ENCODE measurements at regions not wholly inside any gene's neighbourhood (a gene's known extent, or its start where the extent isn't known, plus 50 kb on each side); places are given as distances from the start of the nearest gene placed in this dataset.

DNA sequence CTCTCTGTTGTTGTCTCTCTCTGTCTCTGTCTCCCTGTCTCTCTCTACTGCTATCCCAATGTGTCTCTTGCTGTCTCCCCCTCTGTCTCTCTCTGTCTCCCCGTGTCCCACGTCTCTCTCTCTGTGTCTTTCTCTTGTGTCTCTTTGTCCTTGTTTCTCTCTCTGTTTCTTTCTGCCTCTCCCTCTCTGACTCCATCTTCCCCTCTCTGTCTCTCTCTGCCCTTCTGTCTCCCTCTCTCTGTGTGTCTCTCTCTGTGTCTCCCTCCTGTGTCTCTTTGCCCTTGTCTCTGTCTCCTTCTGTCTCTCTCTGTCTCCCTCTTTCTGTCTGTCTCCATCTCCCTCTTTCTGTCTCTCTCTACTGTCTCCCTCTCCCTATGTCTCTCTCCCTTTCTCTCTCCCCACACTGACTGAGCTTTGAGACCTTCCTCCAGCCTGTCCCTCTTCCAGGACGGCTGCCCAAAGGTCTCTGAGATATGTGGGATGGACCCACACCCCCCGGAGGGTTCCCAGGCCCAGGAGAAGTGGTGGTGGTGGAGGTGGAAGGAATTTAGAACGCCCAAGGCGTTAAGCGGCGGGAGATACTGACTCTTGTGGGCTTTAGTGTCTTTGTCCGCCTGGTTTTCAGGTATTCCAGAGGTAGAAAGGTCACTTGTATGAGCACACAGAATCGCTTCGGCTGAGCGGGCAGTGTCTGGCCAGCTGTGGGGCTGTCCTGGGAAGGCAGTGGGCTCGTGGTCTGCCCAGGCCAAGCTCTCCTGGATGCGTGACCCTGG lies 65.5 kb upstream of the CCND1 start:
- Histone ChIP-seq H3K27ac (ENCODE audit: extremely low read depth, low read depth, low read length) (no peak overlapping the region), H3K36me3 (ENCODE audit: control insufficient read depth in 2 of 2, insufficient read depth in 1 of 2, low read length in 2 of 2) (no peaks in the 10 kb centered on the region), H3K9me3 (ENCODE audit: control insufficient read depth, insufficient read depth, low read depth, low read length) (no peaks in the 10 kb centered on the region), H3K4me1 (ENCODE audit: control insufficient read depth, insufficient read depth, low read length) (no peaks in the 10 kb centered on the region), H3K4me3 (ENCODE audit: low read depth, low read length) (no peak overlapping the region)
- ChIA-PET POLR2A (no interaction called here), CTCF (no interaction called here)
- TF ChIP-seq KLF8 (tag by site-specific recombination; IDR thresholded peaks at IDR 0.05) (no peak), ZNF791 (tag by site-specific recombination; IDR thresholded peaks at IDR 0.05) (no peak), ZNF473 (tag by site-specific recombination; IDR thresholded peaks at IDR 0.05) (no peak), ZNF354C (tag by site-specific recombination; IDR thresholded peaks at IDR 0.05; ENCODE audit: borderline replicate concordance, low read depth) (no peak), KLF9 (tag by site-specific recombination; IDR thresholded peaks at IDR 0.05; ENCODE audit: low read depth) (no peak), ZNF707 (tag by site-specific recombination; IDR thresholded peaks at IDR 0.05) (no peak), ZNF157 (tag by site-specific recombination; IDR thresholded peaks at IDR 0.05) (no peak), KLF10 (tag by site-specific recombination; IDR thresholded peaks at IDR 0.05) (no peak), ZNF114 (tag by site-specific recombination; IDR thresholded peaks at IDR 0.05) (no peak)
- TF ChIP-seq, protein P1, sequence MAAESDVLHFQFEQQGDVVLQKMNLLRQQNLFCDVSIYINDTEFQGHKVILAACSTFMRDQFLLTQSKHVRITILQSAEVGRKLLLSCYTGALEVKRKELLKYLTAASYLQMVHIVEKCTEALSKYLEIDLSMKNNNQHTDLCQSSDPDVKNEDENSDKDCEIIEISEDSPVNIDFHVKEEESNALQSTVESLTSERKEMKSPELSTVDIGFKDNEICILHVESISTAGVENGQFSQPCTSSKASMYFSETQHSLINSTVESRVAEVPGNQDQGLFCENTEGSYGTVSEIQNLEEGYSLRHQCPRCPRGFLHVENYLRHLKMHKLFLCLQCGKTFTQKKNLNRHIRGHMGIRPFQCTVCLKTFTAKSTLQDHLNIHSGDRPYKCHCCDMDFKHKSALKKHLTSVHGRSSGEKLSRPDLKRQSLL (tag by site-specific recombination; IDR thresholded peaks at IDR 0.05) = no peak
- TF ChIP-seq, protein P2, sequence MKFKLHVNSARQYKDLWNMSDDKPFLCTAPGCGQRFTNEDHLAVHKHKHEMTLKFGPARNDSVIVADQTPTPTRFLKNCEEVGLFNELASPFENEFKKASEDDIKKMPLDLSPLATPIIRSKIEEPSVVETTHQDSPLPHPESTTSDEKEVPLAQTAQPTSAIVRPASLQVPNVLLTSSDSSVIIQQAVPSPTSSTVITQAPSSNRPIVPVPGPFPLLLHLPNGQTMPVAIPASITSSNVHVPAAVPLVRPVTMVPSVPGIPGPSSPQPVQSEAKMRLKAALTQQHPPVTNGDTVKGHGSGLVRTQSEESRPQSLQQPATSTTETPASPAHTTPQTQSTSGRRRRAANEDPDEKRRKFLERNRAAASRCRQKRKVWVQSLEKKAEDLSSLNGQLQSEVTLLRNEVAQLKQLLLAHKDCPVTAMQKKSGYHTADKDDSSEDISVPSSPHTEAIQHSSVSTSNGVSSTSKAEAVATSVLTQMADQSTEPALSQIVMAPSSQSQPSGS (tag by site-specific recombination; IDR thresholded peaks at IDR 0.05; ENCODE audit: low read depth) = no peak

DNA sequence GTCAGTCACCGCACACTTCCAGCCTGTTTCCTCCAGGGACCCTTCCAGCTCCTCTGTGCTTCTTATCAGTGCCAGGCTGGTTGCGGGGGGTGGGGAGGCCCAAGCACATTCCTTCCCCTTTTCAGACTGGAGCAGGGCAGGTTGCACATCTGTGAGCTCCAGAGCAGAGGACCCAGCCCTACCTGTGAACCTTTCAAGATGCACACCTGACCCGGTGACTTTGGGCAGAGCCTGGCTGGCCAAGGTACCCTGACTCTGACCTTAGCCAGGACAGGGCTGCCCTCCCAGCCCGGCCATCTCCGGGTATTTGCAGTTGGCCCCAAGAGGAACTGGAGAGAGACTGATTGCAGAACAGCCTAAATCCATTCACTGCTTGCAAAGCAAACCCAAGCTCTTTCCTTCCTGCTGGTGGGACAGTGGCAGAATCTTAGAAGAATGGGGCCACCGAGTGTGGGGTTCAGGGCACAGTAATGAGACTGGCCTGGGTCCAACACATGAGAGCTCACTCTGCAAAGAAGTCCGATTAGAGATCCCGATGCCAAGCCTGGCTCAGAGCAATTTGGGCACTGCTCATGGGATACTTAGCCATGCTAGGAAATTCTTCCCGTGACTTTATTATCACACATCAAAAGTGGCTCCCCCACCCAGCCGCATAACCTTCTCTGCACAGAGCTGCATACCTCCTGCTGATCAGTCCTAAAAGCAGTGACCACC lies 64.7 kb upstream of the CCND1 start:
- Histone ChIP-seq H3K36me3 (ENCODE audit: control insufficient read depth in 2 of 2, insufficient read depth in 1 of 2, low read length in 2 of 2) (no peaks in the 10 kb centered on the region), H3K4me1 (ENCODE audit: control insufficient read depth, insufficient read depth, low read length) (no peaks in the 10 kb centered on the region), H3K27ac (ENCODE audit: extremely low read depth, low read depth, low read length) (no peak overlapping the region), H3K9me3 (ENCODE audit: control insufficient read depth, insufficient read depth, low read depth, low read length) (no peaks in the 10 kb centered on the region), H3K4me3 (ENCODE audit: low read depth, low read length) (no peak overlapping the region)
- CTCF ChIA-PET = no interaction called here
- TF ChIP-seq ZNF423 (tag by site-specific recombination; IDR thresholded peaks at IDR 0.05) (no peak), SETDB1 (IDR thresholded peaks at IDR 0.05; ENCODE audit: insufficient read length, low read length) (no peak), ZNF747 (tag by site-specific recombination; IDR thresholded peaks at IDR 0.05) (no peak), ZFHX2 (tag by site-specific recombination; conservative IDR thresholded peaks at IDR 0.05) (no peak), ZNF16 (tag by site-specific recombination; IDR thresholded peaks at IDR 0.05; ENCODE audit: low read depth) (no peak), ZNF549 (tag by site-specific recombination; IDR thresholded peaks at IDR 0.05) (no peak), ZNF239 (tag by site-specific recombination; IDR thresholded peaks at IDR 0.05) (no peak), ZNF37A (tag by site-specific recombination; IDR thresholded peaks at IDR 0.05) (no peak), ZNF571 (tag by site-specific recombination; IDR thresholded peaks at IDR 0.05) (no peak), ZNF529 (tag by site-specific recombination; IDR thresholded peaks at IDR 0.05; ENCODE audit: insufficient replicate concordance) (no peak), ZNF146 (tag by site-specific recombination; IDR thresholded peaks at IDR 0.05) (no peak), ZNF621 (tag by site-specific recombination; IDR thresholded peaks at IDR 0.05) (no peak), ZBTB17 (tag by site-specific recombination; IDR thresholded peaks at IDR 0.05) (no peak), ZBTB8A (tag by site-specific recombination; IDR thresholded peaks at IDR 0.05) (no peak), YY1 (tag by site-specific recombination; IDR thresholded peaks at IDR 0.05) (no peak)
- TF ChIP-seq, protein P3, sequence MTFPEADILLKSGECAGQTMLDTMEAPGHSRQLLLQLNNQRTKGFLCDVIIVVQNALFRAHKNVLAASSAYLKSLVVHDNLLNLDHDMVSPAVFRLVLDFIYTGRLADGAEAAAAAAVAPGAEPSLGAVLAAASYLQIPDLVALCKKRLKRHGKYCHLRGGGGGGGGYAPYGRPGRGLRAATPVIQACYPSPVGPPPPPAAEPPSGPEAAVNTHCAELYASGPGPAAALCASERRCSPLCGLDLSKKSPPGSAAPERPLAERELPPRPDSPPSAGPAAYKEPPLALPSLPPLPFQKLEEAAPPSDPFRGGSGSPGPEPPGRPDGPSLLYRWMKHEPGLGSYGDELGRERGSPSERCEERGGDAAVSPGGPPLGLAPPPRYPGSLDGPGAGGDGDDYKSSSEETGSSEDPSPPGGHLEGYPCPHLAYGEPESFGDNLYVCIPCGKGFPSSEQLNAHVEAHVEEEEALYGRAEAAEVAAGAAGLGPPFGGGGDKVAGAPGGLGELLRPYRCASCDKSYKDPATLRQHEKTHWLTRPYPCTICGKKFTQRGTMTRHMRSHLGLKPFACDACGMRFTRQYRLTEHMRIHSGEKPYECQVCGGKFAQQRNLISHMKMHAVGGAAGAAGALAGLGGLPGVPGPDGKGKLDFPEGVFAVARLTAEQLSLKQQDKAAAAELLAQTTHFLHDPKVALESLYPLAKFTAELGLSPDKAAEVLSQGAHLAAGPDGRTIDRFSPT (tag by site-specific recombination; IDR thresholded peaks at IDR 0.05) = no peak
- POLR2A ChIA-PET = no interaction called here
